ENCODE measurements at regions not wholly inside any gene's neighbourhood (a gene's known extent, or its start where the extent isn't known, plus 50 kb on each side); places are given as distances from the start of the nearest gene placed in this dataset.

DNA sequence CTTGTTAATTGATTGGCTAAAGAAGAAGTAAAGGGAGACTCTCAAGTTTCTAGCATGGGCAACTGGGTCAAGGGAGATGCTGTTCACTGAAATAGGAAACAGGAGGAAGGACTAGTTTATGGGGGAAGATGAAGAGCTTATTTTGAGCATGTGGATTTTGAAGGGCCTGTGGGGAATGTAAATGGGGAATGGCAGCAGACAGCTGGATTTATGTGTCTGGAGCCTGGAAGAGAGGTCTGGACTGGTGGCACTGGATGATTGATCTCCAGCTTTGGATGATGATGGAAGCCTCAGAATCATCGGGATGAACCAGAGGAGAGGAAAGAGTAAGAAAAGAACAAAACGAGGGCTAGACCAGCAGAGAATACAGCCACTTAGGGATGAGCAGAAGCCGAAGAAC, 54.9 kb upstream of the ENAH start:
- DNase-seq, result no peak

DNA sequence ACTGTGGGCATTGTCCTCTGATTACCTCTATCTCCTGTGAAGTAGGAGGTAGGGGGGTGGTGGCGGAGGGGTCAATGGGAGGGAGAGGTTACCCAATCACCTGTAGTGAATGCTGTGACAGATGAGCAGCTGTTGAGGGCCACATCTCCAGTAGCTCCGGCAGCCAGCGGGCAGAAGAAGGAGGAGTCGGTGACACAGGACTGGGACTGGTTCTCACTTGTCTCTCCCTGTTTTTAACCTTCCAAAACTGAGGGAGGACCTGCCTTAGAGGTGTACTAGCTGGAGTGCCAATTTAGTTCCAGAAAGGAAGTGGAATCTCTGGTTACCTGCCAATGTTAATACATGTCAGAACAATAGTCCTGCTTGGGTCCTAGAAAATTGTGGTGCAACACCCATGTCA, 56.2 kb upstream of the ENAH start:
- no peak for DNase-seq

DNA sequence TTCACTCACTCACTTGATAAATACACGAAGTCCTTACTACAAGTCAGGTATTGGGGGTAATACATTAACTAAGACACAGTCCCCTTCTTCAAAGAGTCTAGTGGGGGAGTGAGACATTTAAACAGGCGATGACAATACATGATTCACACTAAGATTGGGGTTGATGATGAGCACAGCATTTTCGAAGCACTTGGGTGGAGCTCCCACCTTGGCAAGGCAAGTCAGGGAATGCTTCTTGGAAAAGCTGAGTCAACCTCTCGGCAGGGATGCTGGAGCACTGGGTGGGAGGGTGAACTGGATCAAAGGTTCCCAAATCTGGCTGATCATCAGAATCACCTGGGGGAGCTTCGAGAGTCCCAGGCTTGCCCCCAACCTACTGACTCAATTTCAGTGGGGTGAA, 57.9 kb upstream of the ENAH start:
- no peak for DNase-seq

DNA sequence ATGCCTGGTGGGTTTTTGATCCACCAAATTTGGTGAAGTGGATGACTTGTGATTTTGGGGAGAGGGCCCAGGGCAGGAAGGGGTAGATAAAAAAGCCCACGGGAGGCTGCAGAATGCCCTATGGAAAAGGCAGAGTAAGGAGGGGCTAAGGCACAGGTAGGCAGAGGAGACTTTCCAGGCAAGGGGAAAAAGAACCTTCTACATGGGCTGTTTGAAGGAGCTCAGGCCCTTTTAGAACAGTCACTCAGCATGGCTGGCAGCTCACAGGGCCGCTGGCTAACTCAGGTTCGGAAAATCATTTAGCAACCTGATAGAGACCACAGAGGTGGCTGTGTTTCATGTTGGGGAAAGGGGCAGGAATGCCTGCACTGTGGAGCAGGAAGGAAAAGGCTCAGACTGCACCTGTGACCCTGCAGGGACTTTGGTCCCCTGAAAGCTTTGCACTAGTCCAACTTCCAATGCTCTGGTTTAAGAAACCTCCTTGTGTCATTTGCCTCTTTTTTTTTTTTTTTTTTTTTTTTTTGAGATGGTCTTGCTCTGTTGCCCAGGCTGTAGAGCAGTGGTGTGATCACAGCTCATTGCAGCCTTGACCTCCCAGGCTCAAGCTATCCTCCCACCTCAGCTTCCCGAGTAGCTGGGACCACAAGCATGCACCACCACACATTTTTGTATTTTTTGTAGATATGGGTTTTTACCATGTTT, 58.5 kb upstream of the ENAH start:
- no peak for DNase-seq

DNA sequence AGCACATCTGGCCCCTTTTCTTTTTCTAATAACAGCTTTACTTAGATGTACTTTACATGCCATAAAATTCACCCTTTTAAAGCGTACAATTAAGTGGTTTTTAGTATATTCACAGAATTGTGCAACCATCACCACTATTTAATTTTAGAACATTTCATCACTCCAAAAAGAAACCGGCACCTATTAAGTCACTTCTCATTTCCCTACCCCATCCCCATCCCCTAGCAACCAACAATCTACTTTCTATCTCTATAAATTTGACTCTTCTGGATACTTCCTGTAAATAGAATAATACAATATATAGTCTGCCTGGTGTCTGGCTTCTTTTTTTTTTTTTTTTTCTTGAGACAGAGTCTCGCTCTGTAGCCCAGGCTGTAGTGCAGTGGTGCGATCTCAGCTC, 59.5 kb upstream of the ENAH start:
- DNase-seq, result peak; percentile 39 to 82

DNA sequence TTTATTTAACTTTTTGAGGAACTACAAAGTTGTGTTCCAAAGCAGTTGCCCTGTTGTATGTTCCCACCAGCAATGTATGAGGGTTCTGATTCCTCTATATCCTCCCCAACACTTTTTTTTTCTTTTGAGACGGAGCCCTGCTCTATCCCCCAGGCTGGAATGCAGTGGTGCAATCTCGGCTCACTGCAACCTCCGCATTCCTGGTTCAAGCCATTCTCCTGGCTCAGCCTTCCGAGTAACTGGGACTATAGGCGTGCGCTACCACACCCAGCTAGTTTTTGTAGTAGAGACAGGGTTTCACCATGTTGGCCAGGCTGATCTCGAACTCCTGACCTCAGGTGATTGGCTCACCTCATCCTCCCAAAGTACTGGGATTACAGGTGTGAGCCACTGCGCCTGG, 60.4 kb upstream of the ENAH start:
- DNase-seq, result no peak

DNA sequence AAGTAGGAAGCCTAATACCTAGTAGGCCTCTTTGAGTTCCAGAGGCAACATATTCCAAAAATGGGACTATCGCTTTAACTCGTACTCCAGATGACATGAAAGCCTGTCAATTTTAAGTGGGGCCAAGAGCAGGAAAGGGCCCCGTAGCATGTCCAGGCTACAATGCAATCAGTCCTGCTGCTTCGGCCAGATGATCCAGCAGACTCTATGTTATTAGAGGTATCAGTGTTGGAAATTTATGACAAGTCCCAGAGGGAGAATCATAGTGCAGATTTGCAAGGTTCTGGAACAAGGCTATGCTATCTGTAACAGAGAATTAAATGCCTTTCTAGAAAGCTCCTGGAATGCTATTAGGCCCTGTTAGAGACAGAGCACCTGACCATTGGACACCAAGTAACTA, 56.7 kb upstream of the SRP9 start:
- no peak for DNase-seq

DNA sequence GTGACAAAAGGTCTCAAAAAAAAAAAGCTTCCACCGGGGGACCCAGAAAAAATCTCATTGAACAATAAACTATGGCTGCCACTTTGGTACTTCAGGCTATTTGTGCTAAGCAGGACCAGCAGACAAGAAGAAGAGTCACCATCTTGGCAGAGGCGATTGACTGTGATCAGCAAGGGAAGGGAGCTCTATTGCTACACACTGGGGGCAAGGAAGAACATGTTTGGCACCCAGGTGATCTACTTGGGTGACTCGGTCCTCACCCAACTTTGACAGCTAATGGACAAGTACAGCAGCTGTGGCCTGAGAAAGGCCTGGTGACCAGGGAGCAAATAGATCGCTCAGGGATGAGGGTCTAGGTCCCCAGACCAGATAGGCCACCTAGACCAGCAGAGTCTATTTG, 53.4 kb upstream of the SRP9 start:
- no peak for DNase-seq

Measured in inflammatory macrophage (primary cell).